Brain microvascular endothelial cell (primary cell): ENCODE measurements at regions not wholly inside any gene's neighbourhood (a gene's known extent, or its start where the extent isn't known, plus 50 kb on each side); places are given as distances from the start of the nearest gene placed in this dataset.

Experiments
- DNase-seq: peaks from one replicate; pipeline ENCODE4 v3.0.0-alpha.2; 2020
- H3K27ac ChIP-seq: fragments of 250-450 bp; sonication (Bioruptor Pico); 2 replicates; pipeline ENCODE4 v1.5.1; 2020; ENCODE audit warnings: mild to moderate bottlenecking, moderate library complexity
- H3K27me3 ChIP-seq: fragments of 250-450 bp; sonication (Bioruptor Pico); replicated peaks from 2 replicates; pipeline ENCODE4 v1.5.1; 2020; ENCODE audit warnings: mild to moderate bottlenecking
- H3K36me3 ChIP-seq: fragments of 250-450 bp; sonication (Bioruptor Pico); replicated peaks from 2 replicates; pipeline ENCODE4 v1.5.1; 2020; ENCODE audit warnings: mild to moderate bottlenecking
- H3K4me3 ChIP-seq: 2 replicates; pipeline ENCODE4 v1.5.1; 2011; ENCODE audit warnings: low read depth, mild to moderate bottlenecking, control low read depth, low read length, moderate library complexity
- CTCF ChIP-seq: IDR thresholded peaks from 2 replicates; pipeline ENCODE4 v1.5.1; 2011; ENCODE audit warnings: low read depth, mild to moderate bottlenecking, moderate library complexity, low read length, control low read depth, inconsistent platforms; ENCODE audit errors: missing control alignments
- in situ Hi-C: cut with HindIII; loops from 2 replicates; pipeline ENCODE4 v1.10.0; 2017; ENCODE audit warnings: low sequenced_read_pairs, low pct_ligation_motif_present

DNA sequence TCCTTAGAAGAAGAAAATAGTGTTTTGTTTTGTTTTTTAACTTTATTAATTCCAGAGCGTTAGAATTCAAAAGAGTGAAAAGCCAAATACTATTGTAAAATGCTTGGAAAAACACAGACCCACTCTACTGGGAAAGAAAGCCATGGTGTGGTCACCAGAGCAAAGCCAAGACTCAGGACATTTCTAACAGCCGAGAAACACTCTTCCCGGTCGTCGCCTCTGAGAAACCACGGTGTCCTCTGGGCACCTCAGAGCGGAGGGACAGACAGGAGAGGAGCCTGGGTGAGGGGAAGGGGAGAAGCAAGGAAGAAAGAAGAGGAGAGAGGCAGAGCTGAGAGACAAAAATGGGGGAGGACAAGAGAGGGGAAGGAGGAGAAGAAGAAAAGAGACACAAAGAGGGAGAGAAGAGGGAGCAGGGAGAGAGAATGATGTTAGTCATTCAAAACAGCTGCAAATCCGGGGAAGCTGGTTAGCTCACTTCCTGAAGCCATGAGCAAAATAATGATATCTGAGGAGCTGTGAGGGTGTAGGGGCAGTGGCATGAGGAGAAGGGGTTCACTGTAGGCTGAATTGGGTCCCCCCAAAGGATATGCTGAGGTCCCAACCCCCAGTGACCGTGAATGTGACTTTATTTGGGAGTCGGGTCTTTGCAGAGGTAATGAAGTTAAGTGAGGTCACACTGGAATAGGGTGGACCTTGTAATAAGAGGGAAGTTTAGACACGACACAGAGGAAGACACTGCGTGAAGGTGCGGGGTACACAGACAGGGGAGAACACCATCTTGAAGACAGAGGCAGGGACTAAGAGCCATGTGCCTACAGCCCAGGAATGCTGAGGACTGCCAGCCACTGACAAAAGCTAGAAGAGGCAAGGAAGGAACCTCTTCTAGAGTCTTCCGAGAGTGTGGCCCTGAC is 58.2 kb upstream of the DMRTB1 start:
- no peak overlapping the region for H3K27ac ChIP-seq
- no peak for DNase-seq
- in situ Hi-C loops, result no loop called here

GRCh38 chr1:53401813-53402745 is 57.1 kb upstream of the DMRTB1 start:
- no peak for DNase-seq
- no peak for TF ChIP-seq CTCF
- Histone ChIP-seq H3K27ac (no peak overlapping the region), H3K27me3 (peaks cover 13% of the 10 kb centered on the region), H3K4me3 (no peak overlapping the region), H3K36me3 (no peaks in the 10 kb centered on the region)
- in situ Hi-C loops, result no loop called here

More for the DNA sequence above, 58.2 kb upstream of the DMRTB1 start:
- TF ChIP-seq CTCF, result no peak
- no peak overlapping the region for H3K4me3 ChIP-seq
- H3K27me3 ChIP-seq, result peaks cover 12% of the 10 kb centered on the region
- no peaks in the 10 kb centered on the region for H3K36me3 ChIP-seq

DNA sequence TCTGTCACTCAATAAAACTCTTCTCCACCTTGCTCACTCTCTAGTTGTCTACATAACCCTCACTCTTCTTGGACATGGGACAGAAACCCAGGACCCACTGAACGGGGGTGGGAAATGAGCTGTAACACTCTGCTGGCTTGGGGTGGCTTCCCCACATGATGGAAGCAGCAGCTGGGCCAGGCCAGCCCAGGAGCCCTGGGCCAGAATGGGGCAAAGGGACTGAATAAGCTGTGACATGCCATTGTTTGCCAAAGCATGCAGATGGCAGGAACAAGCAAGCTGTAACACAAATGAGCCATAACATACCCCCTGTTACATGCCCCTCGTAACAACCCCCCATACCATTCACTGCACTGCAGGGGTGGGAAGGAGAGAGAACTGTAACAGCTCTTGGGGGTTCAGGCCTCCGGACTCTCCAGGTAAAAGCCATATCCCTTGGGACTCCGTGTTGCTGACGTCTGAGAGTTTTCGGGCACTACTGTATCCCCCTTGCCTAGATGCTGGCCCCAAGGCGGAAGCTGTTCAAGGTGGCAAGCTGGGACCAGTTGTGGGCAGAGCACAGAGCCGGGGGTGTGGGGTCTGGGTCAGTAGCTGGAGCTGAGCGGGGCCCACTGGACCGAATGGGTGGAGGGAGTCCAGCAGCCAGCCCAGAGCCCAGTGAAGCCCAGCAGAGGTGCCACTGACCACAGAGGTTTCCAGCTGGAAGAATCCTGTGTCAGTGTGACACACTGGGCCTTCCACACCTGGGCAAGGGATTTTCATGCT is 56.1 kb upstream of the DMRTB1 start:
- in situ Hi-C loops, result no loop called here
- no peak overlapping the region for H3K27ac ChIP-seq
- no peak for DNase-seq
- peaks cover 13% of the 10 kb centered on the region for H3K27me3 ChIP-seq
- TF ChIP-seq CTCF, result no peak
- H3K4me3 ChIP-seq, result no peak overlapping the region
- no peaks in the 10 kb centered on the region for H3K36me3 ChIP-seq

DNA sequence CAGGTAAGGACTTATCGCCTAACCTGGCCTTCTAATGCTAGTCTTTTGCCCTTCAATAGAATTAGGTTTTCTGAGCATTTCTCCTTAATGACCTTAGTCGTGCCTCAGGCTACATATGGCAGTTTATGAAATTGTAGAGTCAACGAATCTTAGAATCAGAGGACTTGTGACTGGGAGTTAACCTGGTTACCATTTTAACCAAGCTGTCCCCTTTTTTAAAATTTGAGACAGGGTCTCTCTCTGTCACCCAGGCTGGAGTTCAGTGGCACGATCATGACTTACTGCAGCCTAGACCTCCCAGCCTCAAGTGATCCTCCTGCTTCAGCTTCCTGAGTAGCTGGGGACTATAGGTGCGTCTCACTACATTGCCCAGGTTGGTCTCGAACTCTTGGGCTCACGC is 53.5 kb upstream of the DMRTB1 start:
- Histone ChIP-seq H3K4me3 (no peak overlapping the region), H3K27ac (no peak overlapping the region), H3K36me3 (no peaks in the 10 kb centered on the region), H3K27me3 (peaks cover 13% of the 10 kb centered on the region)
- no peak for DNase-seq
- no peak for TF ChIP-seq CTCF
- in situ Hi-C loops, result no loop called here

- in situ Hi-C loops, result no loop called here
- no peak for TF ChIP-seq CTCF
- DNase-seq, result no peak
- H3K27me3 ChIP-seq, result peaks cover 13% of the 10 kb centered on the region
- no peak overlapping the region for H3K27ac ChIP-seq
- H3K36me3 ChIP-seq, result no peaks in the 10 kb centered on the region
- no peak overlapping the region for H3K4me3 ChIP-seq
Observed at GRCh38 chr1:53406551-53407235, 52.5 kb upstream of the DMRTB1 start.
